GM18519 (cell line): ENCODE measurements at regions not wholly inside any gene's neighbourhood (a gene's known extent, or its start where the extent isn't known, plus 50 kb on each side); places are given as distances from the start of the nearest gene placed in this dataset.

Source experiments
- ATAC-seq: cut with Tn5 transposase; IDR thresholded peaks from one replicate; pipeline ENCODE4 v1.9.1; 2021; ENCODE audit warnings: mild to moderate bottlenecking, moderate library complexity; ENCODE audit not compliant: unreplicated experiment, low FRiP score

- no peak for ATAC-seq
These were observed 85.5 kb upstream of the HS3ST5 start for GRCh38 chr6:114428341-114428740.

GRCh38 chr6:114421199-114421598 is 78.4 kb upstream of the HS3ST5 start:
- ATAC-seq: no peak

- peak; percentile 100 for ATAC-seq
These were observed 76.4 kb upstream of the HS3ST5 start for GRCh38 chr6:114419175-114419574.

- no peak for ATAC-seq
These were observed 75.6 kb upstream of the HS3ST5 start for GRCh38 chr6:114418304-114418972.

GRCh38 chr6:114407426-114408035 is 64.7 kb upstream of the HS3ST5 start:
- no peak for ATAC-seq

- no peak for ATAC-seq
These were observed 61.6 kb upstream of the HS3ST5 start for GRCh38 chr6:114404339-114404955.

- no peak for ATAC-seq
These were observed 61.0 kb upstream of the HS3ST5 start for GRCh38 chr6:114403858-114404257.

GRCh38 chr6:114398481-114398880 is 55.7 kb upstream of the HS3ST5 start:
- ATAC-seq: no peak
